Brain microvascular endothelial cell (primary cell): ENCODE measurements at regions not wholly inside any gene's neighbourhood (a gene's known extent, or its start where the extent isn't known, plus 50 kb on each side); places are given as distances from the start of the nearest gene placed in this dataset.

ENCODE experiments used
- DNase-seq: peaks from one replicate; pipeline ENCODE4 v3.0.0-alpha.2; 2020
- H3K27ac ChIP-seq: fragments of 250-450 bp; sonication (Bioruptor Pico); 2 replicates; pipeline ENCODE4 v1.5.1; 2020; ENCODE audit warnings: mild to moderate bottlenecking, moderate library complexity
- H3K27me3 ChIP-seq: fragments of 250-450 bp; sonication (Bioruptor Pico); replicated peaks from 2 replicates; pipeline ENCODE4 v1.5.1; 2020; ENCODE audit warnings: mild to moderate bottlenecking
- H3K36me3 ChIP-seq: fragments of 250-450 bp; sonication (Bioruptor Pico); replicated peaks from 2 replicates; pipeline ENCODE4 v1.5.1; 2020; ENCODE audit warnings: mild to moderate bottlenecking
- H3K4me3 ChIP-seq: 2 replicates; pipeline ENCODE4 v1.5.1; 2011; ENCODE audit warnings: low read depth, mild to moderate bottlenecking, control low read depth, low read length, moderate library complexity
- CTCF ChIP-seq: IDR thresholded peaks from 2 replicates; pipeline ENCODE4 v1.5.1; 2011; ENCODE audit warnings: low read depth, mild to moderate bottlenecking, moderate library complexity, low read length, control low read depth, inconsistent platforms; ENCODE audit errors: missing control alignments
- in situ Hi-C: cut with HindIII; loops from 2 replicates; pipeline ENCODE4 v1.10.0; 2017; ENCODE audit warnings: low sequenced_read_pairs, low pct_ligation_motif_present

GRCh38 chr11:62055970-62056369 lies 67.8 kb upstream of the INCENP start:
- no peak for TF ChIP-seq CTCF
- Histone ChIP-seq H3K27ac (no peak overlapping the region), H3K36me3 (no peaks in the 10 kb centered on the region), H3K4me3 (no peak overlapping the region), H3K27me3 (no peaks in the 10 kb centered on the region)
- no peak for DNase-seq
- in situ Hi-C loops, result no loop called here

- no peaks in the 10 kb centered on the region for H3K27me3 ChIP-seq
- no peak overlapping the region for H3K4me3 ChIP-seq
- in situ Hi-C loops, result no loop called here
- H3K27ac ChIP-seq, result no peak overlapping the region
- H3K36me3 ChIP-seq, result no peaks in the 10 kb centered on the region
- no peak for DNase-seq
- TF ChIP-seq CTCF, result peak; percentile 44
Observed at GRCh38 chr11:62054484-62055121, 69.2 kb upstream of the INCENP start.

- in situ Hi-C loops, result no loop called here
- H3K27me3 ChIP-seq, result no peaks in the 10 kb centered on the region
- DNase-seq, result no peak
- H3K4me3 ChIP-seq, result no peak overlapping the region
- no peak overlapping the region for H3K27ac ChIP-seq
- H3K36me3 ChIP-seq, result no peaks in the 10 kb centered on the region
- TF ChIP-seq CTCF, result no peak
Observed at GRCh38 chr11:62054081-62054480, 69.7 kb upstream of the INCENP start.

GRCh38 chr11:62050716-62051115 lies 73.1 kb upstream of the INCENP start:
- no peaks in the 10 kb centered on the region for H3K36me3 ChIP-seq
- in situ Hi-C loops, result no loop called here
- no peak for TF ChIP-seq CTCF
- H3K27ac ChIP-seq, result no peak overlapping the region
- H3K4me3 ChIP-seq, result no peak overlapping the region
- no peaks in the 10 kb centered on the region for H3K27me3 ChIP-seq
- no peak for DNase-seq

- no peak overlapping the region for H3K27ac ChIP-seq
- in situ Hi-C loops, result no loop called here
Observed at GRCh38 chr11:62048100-62048499, 75.7 kb upstream of the INCENP start.

More at GRCh38 chr11:62048100-62048499, 75.7 kb upstream of the INCENP start:
- TF ChIP-seq CTCF, result no peak
- no peak for DNase-seq
- no peaks in the 10 kb centered on the region for H3K36me3 ChIP-seq
- no peak overlapping the region for H3K4me3 ChIP-seq
- no peaks in the 10 kb centered on the region for H3K27me3 ChIP-seq
